ENCODE measurements at regions not wholly inside any gene's neighbourhood (a gene's known extent, or its start where the extent isn't known, plus 50 kb on each side); places are given as distances from the start of the nearest gene placed in this dataset.

DNA sequence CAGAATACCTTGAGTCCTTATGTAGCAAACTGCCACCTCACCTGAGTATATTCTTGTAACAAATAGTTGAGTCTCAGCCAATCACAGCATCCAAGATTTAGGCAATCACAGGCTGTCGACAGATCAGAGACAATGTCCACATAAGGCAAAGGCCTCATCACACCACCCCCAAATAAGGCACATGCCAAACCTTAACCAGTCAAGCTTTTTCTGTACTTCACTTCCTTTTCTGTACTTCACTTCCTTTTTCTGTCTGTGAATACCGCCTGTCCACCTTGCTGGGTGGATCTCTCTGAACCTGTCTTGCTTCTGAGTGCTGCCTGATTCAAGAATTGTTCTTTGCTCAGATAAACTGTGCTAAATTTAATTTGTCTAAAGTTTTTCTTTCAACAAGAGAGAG is 210.4 kb upstream of the N4BP1 start:
- DNase-seq: no peak
- intact Hi-C loops (cut with DNase I): no loop called here

- intact Hi-C loops (cut with DNase I): no loop called here
- no peak for DNase-seq
Observed at GRCh38 chr16:48818257-48818656, 208.3 kb upstream of the N4BP1 start.

GRCh38 chr16:48817032-48817431 is 207.1 kb upstream of the N4BP1 start:
- no peak for DNase-seq
- intact Hi-C loops (cut with DNase I): no loop called here

GRCh38 chr16:48816393-48816792 is 206.4 kb upstream of the N4BP1 start:
- DNase-seq: no peak
- intact Hi-C loops (cut with DNase I): no loop called here

GRCh38 chr16:48814994-48815393 is 205.0 kb upstream of the N4BP1 start:
- DNase-seq: no peak
- intact Hi-C loops (cut with DNase I): no loop called here

GRCh38 chr16:48813485-48813884 is 203.5 kb upstream of the N4BP1 start:
- no peak for DNase-seq
- intact Hi-C loops (cut with DNase I): no loop called here

GRCh38 chr16:48812856-48813255 is 202.9 kb upstream of the N4BP1 start:
- DNase-seq: no peak
- intact Hi-C loops (cut with DNase I): no loop called here

DNA sequence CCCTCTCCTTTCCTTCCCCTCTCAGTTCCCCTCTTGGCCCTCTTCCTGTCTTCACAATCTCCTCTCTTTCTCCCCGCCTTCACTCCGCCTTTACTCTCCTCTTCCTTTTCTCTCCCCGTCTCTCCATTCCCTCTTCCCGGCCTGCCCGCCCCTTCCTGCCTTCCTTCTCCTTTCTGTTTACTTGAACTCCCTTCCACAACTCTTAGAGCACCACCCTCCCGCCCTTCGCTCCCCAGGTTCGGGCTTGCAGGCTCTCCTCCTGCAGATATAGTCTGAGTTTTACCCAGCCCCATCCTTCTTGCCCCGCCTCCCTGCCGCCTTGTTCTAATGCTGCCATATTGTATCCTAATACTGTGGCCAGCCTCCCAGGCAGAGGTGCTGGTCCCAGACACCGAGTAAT is 201.5 kb upstream of the N4BP1 start:
- DNase-seq: no peak
- intact Hi-C loops (cut with DNase I): no loop called here

- intact Hi-C loops (cut with DNase I): no loop called here
- no peak for DNase-seq
Observed at GRCh38 chr16:48810803-48811453, 200.9 kb upstream of the N4BP1 start.

GRCh38 chr16:48810436-48810802 is 200.4 kb upstream of the N4BP1 start:
- no peak for DNase-seq
- intact Hi-C loops (cut with DNase I): no loop called here

GRCh38 chr16:48790151-48790550 is 180.2 kb upstream of the N4BP1 start:
- no peak for DNase-seq
- intact Hi-C loops (cut with DNase I): no loop called here

GRCh38 chr16:48788475-48788874 is 178.5 kb upstream of the N4BP1 start:
- intact Hi-C loops (cut with DNase I): no loop called here
- no peak for DNase-seq

DNA sequence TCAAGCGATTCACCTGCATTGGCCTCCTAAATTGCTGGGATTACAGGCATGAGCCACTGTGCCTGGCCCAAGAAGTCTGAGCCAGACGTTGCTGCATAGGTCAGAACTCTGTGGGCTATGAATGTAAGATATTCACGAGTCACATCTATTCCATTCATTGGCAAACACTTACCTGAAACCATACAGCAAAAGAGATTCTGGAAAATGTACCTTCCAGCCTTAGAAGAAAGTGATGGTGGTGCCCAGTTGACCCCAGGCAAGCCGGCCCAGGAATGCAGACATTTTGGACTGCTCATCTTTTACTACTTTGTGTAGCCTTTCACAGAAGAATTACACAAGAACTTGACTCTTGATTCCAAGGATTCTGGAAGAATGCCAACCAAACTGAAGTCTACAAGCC is 135.6 kb upstream of the N4BP1 start:
- intact Hi-C loops (cut with DNase I): no loop called here
- DNase-seq: no peak

GRCh38 chr16:48740964-48741363 is 131.0 kb upstream of the N4BP1 start:
- intact Hi-C loops (cut with DNase I): no loop called here
- DNase-seq: no peak

GRCh38 chr16:48734220-48734619 is 124.2 kb upstream of the N4BP1 start:
- intact Hi-C loops (cut with DNase I): no loop called here
- no peak for DNase-seq

- intact Hi-C loops (cut with DNase I): no loop called here
- DNase-seq: no peak
Observed at GRCh38 chr16:48704710-48705109, 94.7 kb upstream of the N4BP1 start.

DNA sequence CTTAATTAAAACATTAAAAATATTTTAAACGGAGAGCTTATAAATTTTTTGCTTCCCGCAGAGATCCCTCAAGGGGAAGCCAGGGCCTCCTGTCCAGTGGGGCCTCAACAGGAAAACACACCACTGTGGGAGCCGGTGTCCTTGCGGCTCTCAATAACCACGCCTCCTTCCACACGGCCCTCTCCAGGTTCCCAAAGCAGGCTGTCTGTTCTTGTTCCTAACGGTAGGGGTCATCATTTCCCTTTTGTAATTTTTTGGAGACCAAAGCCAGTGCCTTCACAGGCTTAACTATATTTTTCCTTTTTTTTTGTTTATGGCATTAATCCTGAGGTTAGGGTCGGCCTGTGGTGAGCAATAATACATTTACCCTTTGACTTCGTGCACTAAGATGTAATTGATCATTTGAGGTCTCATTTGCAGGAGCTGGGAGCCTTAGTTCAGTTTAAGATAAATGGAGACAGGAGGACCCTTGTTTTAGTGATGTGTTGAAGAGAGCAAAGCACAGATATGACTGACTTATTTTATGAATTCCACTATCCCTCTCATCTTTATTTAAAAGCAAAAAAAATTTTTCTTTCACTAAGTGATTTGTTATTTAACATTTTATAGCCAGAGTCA is 77.5 kb upstream of the N4BP1 start:
- peak in 40 of 42 donors; percentile 5 to 78 (median 38) for DNase-seq
- intact Hi-C loops (cut with DNase I): loop anchor here (5.0 kb wide), 1 partner anchor 665 kb away; no protein-coding TSS in a partner anchor

- intact Hi-C loops (cut with DNase I): no loop called here
- DNase-seq: no peak
Observed at GRCh38 chr16:48684148-48684547, 74.2 kb upstream of the N4BP1 start.

DNA sequence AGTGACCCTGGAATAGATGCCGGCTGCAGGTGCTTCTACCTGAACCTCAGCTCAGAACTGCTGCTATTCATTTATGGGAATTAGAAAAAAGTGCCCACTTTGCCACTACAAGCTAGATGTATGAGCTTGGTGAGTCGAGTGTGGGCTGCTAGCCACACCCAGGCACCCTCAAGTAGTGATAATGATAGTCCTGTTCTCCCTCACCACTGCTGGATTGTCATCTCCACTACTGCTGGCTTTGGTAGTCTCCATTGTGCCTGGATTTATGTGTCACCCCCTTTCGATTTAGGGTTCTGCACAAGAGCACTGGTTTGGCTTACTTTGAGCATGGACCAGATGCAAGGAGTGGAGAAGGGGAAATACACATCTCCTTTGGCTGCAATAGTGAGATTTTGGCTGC is 73.0 kb upstream of the N4BP1 start:
- DNase-seq: no peak
- intact Hi-C loops (cut with DNase I): no loop called here

- intact Hi-C loops (cut with DNase I): no loop called here
- no peak for DNase-seq
Observed at GRCh38 chr16:48681520-48681919, 71.5 kb upstream of the N4BP1 start.

DNA sequence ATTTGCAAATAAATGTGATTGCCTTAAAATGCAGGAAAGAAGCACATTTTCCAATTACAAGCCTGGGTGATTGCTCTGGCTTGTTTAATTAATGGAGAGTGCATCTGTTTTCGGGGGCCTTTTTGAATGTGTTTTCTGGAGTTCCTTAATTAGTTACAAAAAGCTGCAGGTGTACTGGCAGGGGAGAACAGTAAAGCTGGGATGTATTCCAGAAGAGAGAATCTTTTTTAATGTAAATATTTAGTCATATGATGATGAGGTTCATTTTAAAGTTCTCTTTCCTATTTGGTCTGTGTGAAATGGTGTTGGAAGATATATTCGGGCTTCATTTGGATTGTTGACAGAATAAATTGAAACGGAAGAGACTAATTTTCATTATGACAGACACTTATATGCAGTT is 70.9 kb upstream of the N4BP1 start:
- intact Hi-C loops (cut with DNase I): no loop called here
- DNase-seq: no peak

All from head of caudate nucleus (tissue), 42 donors.